NCI-H748 treated with DMSO at 0.1 percent for 48 hours (cell line): ENCODE measurements at regions not wholly inside any gene's neighbourhood (a gene's known extent, or its start where the extent isn't known, plus 50 kb on each side); places are given as distances from the start of the nearest gene placed in this dataset.
"Not testable (repeated sequence)": the region's sequence is repeated elsewhere in the genome, so short reads cannot be mapped to it uniquely, and the experiment has no call there.

Experiments
- DNase-seq: peaks from one replicate; lab custom pipeline; 2025; lab: John Stamatoyannopoulos, UW

DNA sequence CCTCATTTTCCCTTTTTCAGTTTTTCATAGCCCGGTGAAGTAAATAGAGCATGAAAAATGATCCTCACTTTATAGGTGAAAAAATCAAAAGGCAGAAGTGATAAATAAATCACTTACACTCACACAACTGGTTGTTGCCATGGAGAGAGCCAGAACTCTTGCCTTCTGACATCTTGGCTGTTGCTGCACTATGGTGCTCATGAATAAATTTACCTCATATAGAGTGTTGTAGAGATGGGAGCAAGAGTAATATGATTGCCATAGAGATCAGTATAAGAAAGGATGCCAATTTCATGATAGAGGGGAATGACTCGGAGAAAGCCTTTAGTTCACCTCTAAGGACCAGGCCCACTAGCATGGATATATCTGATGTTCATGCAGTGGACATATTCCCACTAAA, 82.5 kb upstream of the TMEM178A start:
- DNase-seq, result no peak

DNA sequence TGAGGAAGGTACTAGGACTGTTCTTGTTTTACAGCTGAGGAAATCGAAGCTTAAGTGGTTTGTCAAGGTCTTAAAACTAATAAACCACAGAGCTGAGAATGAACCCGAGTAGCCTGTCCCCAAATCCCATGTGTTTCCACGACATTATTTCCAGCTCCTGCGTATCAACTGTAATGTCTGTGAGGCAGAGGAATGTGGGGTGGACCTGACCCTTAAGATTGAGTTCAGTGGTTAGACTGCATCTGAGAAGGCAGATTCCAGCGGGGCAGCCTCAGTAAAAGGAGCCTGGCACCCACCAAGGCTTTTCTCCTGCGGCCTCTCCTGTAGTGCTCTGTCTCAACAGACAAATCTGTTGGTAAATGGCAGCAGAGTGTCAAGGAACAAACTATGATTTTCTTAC, 81.9 kb upstream of the TMEM178A start:
- no peak for DNase-seq

DNA sequence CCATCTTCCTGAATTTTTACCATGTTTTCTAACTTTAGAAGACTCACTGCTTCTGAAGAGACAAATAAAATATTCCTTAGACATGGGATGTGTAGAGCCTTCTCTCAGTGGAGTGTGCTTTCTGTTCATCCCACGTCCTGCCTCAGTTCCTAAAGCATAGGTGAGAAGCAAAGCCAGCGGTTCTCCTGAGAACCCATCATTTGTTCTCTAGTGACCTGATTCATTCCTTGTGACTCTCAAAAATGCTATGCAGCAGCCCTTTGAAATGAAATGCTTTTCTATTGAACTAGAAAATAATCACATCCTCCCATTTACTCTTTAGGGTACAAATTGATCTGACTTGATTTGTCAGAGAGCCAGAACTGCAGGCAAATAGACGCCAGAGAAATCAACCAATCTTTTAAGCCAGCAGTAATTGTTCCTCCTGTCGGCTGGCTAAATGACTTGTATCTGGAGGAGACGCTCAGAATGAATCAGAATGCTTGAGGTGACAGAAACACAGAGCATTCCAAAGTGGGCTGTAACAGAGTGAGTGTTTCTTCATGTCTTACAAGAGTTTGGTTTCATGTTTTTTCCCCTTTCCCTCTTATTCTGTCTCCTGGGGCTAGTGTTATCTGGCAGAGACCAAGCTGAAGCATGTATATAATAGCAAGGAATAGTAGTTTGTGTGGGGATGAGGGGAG, 81.3 kb upstream of the TMEM178A start:
- no peak for DNase-seq

DNA sequence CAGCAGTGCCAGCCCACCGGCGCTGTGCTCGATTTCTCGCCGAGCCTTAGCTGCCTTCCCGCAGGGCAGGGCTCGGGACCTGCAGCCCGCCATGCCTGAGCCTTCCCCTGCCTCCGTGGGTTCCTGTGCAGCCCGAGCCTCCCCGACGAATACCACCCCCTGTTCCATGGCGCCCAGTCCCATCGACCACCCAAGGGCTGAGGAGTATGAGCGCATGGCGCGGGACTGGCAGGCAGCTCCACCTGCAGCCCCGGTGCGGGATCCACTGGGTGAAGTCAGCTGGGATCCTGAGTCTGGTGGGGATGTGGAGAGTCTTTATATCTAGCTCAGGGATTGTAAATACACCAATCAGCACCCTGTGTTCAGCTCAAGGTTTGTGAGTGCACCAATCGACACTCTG, 80.2 kb upstream of the TMEM178A start:
- DNase-seq, result not testable (repeated sequence)

DNA sequence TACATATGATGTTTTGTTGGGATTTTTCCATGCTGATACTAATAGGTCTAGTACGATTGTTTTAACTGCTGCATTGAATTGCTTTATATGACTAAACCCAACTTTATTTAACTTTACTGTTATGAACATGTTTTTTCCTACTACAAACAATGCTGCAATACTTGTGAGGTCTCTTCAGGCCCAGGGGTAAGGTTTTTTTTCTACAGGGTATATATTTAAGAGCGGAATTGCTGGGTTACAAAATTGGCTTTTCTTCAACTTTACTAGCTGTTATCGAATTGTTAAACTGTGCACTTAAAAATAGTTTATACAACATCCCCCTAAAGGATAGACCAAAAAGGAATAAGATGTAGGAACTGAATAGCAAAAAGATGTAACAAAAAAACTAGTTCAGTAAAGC, 78.5 kb upstream of the TMEM178A start:
- DNase-seq, result no peak

DNA sequence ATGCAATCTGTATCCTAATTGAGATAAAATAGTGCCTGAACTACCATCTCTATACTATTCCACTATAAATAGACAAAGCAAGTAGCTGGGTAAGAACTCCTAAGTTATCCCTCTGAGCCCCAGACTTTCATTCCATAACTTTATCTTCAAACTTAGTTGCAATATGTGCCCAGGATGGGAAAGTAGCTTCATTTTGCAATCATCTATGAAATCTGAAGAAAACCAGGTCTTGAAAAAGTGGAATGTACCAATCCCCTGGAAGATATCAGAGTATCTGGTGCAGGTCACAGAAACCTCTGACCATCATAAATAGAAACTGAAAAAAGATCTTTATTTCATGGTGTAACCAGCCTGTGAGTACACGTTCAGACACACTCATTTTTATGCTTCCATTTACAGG, 78.1 kb upstream of the TMEM178A start:
- DNase-seq, result no peak

DNA sequence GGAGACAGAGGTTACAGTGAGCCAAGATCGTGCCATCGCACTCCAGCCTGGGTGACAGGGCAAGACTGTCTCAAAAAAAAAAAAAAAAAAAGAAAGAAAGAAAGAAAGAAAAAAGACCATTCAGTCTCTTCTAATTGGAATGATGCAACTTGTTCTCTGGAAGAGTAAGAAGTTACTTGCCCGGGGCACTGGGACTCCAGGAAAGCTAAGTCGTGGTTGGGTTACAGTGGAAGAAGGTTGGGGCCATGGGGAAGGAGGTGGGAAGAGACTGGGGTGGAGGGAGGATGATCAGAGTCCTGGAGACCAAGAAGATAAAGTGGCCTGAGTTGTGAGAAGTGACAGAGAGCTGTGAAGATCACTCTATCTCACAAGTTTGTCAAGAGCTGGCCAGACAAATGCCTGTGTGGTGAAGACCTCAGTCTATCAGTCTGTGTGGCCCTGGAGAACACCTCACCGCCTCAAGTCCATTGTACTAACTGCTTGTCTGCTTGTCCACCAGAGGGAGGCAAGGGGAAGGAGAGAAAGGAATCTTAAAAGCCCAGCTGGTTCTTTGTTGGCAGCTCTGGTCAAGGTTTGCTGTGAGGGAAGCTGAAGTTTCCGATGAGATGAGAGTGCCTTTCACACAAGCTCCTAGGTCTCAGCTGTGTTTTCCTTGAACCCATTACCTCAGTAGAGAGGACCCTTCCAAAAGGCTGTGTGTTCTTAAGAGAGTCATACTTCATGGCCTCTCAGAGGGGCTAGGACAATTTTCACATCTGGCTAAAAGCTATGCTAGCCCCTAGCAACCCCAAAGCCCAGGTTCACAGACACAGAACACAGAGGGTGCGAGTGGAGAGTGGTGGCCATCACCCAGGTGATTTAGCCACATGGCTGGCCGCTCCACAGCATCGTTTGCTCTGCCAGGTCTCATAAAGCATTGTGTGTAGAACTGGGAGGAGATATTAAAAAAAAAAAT, 72.0 kb upstream of the TMEM178A start:
- no peak for DNase-seq

DNA sequence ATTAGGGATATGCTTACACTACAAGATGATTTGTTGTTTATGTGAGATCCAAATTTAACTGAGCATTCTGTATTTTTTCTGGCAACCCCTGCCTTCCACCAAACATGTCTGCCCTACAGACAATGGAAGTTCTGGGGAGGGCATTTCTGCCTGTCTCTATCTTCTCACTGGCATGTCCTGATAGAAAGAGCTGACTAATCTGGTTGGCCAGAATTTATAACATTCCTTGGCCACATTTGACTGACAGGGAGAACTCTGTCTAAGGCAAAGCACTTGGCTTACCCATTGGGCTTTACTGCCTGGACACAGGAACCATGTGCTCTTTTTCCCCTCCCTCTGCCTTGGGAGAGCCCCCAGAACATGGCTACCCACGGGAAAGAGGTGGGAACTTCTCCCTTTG, 70.6 kb upstream of the TMEM178A start:
- DNase-seq, result no peak

DNA sequence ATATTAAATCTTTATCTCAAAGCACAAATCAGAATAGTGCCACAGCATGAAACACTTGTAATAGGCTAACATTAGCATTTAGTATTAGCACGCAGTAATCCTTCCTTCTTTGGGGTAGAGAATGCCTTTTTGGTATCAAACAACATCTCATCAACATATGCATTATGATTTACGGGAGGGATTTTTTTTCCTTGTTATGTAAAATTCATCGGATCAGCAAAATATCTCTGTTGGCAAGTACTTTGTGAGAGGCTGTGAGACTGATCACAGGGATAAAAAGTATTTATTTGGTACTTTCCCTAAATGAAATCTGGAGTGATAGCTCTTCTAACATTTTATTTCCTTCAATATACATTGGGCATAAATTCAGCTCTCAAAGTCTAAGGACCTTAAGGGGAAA, 68.4 kb upstream of the TMEM178A start:
- no peak for DNase-seq

DNA sequence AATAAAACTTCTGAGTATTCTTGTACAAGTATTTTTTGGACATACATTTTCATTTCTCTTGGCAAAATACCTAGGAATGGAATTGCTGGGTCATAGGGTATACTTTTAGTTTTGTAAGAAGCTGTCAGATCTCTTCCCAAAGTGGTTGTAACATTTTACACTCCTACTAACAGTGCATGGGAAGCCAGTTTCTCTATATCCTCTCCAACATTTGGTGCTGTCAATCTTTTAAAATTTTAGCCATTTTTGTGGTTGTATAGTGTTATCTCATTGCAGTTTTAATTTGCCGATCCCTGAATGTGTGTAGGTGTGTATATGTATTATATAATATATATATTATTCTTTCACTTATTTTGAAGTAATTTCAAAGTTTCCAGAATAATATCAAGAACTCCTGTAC, 63.1 kb upstream of the TMEM178A start:
- DNase-seq, result no peak

DNA sequence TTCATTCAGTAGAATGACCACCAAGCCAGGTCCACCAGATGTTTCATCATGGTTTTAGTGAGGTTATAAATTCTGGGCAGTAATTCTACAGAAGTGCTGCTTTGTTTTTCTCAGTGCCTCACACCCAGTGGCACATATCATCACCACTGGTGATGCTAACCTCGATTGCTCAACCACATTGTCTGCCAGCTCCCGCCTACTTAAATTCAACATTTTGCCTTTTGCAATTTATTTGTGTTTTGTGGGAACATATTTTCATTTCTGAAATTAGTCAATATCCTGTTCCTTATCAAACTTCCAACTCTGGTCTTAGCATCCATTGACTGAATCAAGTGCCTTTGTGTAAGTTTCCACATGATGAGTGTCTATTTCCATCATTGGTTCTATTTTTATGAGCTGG, 62.3 kb upstream of the TMEM178A start:
- DNase-seq, result no peak

DNA sequence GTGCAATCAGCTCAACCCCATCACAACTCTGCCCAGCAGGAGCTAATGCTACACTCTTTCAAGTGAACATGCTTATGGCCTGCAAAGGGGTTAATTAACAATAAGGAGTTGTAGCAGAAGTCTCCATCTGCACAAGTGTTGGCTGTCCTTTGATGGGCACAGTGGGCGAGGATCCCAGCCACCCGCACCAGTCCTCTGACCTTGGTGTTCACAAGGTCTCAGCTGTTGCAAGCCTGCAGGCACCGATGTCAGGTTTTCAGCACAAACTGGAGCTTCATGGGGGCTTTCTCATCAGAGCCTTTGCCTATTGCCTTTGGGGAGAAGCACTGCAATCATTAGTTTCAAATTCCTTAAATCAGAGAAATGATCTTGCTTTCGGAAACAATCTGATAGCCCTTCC, 60.9 kb upstream of the TMEM178A start:
- no peak for DNase-seq

DNA sequence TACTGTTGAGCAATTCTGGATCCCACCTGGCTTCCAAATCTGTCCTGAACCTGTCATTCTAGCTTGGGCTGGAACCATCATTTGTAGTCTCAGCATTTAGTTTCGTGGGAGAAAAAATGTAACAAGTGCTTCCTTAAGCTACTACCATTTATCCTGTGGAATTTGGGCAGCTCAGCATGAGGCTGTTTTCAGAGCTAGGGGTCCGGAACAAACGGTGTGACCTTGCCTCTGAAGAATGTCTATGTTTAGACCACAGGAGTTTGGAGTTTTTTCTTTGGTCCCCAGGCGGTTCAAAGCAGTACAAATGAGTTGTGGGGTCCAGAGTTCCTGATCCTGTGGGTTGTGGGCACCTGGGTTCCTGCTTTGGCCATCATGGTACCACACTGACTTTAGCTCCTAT, 59.1 kb upstream of the TMEM178A start:
- no peak for DNase-seq

DNA sequence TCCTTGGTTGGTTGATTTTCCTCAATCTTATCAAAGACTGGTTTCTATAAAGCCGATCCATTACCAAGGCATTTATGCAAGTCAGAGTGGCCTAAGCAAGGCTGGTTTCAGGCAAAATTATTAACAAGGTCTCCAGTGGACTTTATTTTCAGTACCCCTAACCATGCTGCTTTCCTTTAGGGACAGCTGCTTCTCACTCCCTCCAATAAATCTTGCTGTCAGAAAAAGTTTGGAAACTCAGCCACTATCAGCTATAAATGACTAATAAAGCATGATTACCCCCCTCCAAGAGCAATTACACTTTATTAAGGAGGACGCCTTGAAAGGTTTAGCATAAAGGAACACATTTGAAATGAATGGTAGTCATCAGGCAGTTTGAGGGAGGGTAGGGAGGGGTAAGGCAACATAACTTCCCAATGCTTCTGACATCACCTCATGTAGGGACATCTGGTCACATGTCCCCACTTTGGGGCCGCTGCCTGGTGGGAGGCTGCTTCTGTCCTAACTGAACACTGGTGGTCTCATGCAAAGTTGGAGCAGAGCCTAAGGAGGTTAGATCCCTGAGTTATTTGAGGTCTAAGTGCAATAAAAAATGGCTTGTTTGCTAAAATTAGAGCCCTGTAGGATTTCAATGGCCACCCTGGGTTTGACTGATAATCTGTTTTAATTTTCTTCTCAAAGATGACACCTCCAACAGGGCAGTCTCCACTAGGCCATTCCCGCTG, 58.0 kb upstream of the TMEM178A start:
- DNase-seq, result no peak

DNA sequence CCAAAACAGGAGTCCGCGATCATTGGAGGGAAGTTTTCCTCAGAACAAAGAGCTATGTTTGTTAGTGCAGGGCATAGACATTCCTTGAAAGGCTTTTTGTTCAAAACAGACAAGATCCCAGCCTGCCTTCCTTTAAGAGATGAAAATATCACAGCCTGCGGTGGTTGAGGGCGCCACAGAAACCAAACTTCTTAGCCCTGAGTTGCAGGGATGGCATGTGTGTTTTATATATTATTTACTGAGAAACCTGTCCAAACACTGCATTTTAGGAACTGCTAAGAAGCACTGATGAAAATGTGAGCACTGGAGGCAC, 57.5 kb upstream of the TMEM178A start:
- no peak for DNase-seq

DNA sequence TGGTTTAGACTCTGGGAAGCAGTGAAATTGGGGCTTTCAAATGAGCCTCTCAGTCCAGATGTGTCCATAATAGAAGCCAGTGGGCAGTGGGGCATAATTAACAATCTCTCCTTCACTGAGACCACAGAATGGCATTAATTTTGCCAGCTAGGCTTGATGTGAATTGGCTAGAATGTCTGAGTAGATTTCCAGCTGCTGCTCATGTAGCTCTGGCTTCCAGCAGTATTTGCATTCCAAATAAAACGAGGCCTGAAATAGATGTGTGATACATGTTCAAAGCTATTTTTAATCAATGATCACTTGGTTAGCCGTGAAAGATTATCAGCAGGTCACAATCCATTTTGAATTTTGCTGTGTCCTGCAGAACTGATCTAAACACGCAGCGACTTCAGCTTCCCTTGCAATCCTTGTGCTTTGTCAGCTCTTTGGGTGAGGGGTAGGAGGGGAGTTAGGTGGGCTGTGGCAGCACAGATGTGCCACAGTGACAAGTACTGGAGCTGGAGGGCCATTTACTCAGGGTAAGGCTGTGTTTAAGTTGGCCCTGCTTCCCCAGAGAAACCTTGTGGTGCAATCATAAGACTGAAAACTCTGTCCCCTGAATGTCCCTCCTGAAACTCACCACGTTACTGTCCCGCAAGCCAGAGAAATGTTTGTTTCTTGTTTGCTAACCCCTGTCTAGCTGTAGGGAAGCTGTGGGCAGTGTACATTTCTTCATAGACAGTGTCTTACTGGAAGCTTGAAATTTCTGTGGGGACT, 56.9 kb upstream of the TMEM178A start:
- DNase-seq, result no peak

DNA sequence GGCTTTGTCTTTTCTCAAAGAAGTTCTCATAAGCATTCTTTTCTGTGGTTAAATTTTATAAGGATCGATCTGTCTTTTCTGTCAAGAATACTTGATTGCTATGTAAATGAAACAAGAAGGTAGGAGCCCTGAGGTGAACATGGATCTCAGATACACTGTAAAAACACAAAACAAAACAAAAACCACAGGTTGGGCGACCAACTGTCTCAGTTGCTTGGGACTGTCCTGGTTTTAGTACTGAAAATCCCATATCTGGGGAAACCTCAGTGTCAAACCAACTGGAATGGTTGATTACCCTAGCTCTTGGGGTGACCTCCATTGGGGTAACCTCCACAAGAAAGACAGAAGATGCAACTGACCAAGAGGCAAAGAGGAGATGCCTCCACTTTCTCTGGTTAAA, 55.8 kb upstream of the TMEM178A start:
- no peak for DNase-seq

DNA sequence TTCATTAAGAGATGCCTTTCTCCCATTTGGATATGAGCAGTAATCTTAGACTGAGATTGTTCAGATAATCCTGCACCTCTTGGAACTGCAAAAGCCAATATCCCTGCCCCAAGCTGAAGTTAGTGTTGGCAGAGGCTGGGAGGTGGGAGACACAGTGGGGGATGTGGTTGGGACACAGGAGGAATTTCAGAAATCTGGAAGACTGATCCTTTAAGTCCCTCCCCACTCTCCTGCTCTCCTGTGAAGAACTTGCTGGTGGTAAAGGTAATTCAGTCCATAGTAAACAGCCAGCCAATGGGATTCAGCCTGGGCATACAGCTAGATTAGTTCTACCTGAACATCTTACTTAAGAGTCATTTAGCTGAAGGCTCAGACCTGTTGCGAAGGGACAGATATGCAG, 50.0 kb upstream of the TMEM178A start:
- no peak for DNase-seq
